Activated CD4-positive, alpha-beta T cell treated with anti-CD3 and anti-CD28 coated beads, Interleukin-2, amount 10 ng/mL, durations not matched to agents 24 days and 14 days (primary cell): ENCODE measurements at regions not wholly inside any gene's neighbourhood (a gene's known extent, or its start where the extent isn't known, plus 50 kb on each side); places are given as distances from the start of the nearest gene placed in this dataset.

Source experiments
- DNase-seq: peaks from one replicate; pipeline ENCODE4 v3.0.0; 2022
- H3K27ac Mint-ChIP-seq: one replicate; pipeline ENCODE4 v1.8.0; 2022; ENCODE audit warnings: mild to moderate bottlenecking, mixed read lengths
- H3K27me3 Mint-ChIP-seq: one replicate; pipeline ENCODE4 v1.8.0; 2022; ENCODE audit warnings: mixed read lengths
- H3K36me3 Mint-ChIP-seq: one replicate; pipeline ENCODE4 v1.8.0; 2022; ENCODE audit warnings: low read depth, mild to moderate bottlenecking, mixed read lengths
- H3K4me1 Mint-ChIP-seq: one replicate; pipeline ENCODE4 v1.8.0; 2021; ENCODE audit warnings: mixed read lengths
- H3K4me3 Mint-ChIP-seq: one replicate; pipeline ENCODE4 v1.8.0; 2022; ENCODE audit warnings: mild to moderate bottlenecking, moderate library complexity, mixed read lengths
- H3K9me3 Mint-ChIP-seq: one replicate; pipeline ENCODE4 v1.8.0; 2021; ENCODE audit warnings: mixed read lengths
- intact Hi-C: fragments of 100-400 bp; cut with micrococcal nuclease; formaldehyde crosslinking; loops from one replicate; pipeline ENCODE4 v1.15.1; 2023

- no peaks in the 10 kb centered on the region for H3K9me3 Mint-ChIP-seq
- H3K27me3 Mint-ChIP-seq: no peaks in the 10 kb centered on the region
- H3K4me3 Mint-ChIP-seq: no peak overlapping the region
- intact Hi-C loops: no loop called here
- no peaks in the 10 kb centered on the region for H3K4me1 Mint-ChIP-seq
- H3K36me3 Mint-ChIP-seq: no peaks in the 10 kb centered on the region
- H3K27ac Mint-ChIP-seq: no peak overlapping the region
- no peak for DNase-seq
Observed at GRCh38 chr16:72271699-72272240, 99.8 kb upstream of the PMFBP1 start.

GRCh38 chr16:72270531-72270930 lies 98.6 kb upstream of the PMFBP1 start:
- no peaks in the 10 kb centered on the region for H3K4me1 Mint-ChIP-seq
- H3K27me3 Mint-ChIP-seq: no peaks in the 10 kb centered on the region
- H3K9me3 Mint-ChIP-seq: no peaks in the 10 kb centered on the region
- no peak for DNase-seq
- intact Hi-C loops: no loop called here
- no peaks in the 10 kb centered on the region for H3K36me3 Mint-ChIP-seq
- no peak overlapping the region for H3K27ac Mint-ChIP-seq
- no peak overlapping the region for H3K4me3 Mint-ChIP-seq

GRCh38 chr16:72266836-72267235 lies 94.9 kb upstream of the PMFBP1 start:
- H3K4me3 Mint-ChIP-seq: no peak overlapping the region
- intact Hi-C loops: no loop called here
- H3K9me3 Mint-ChIP-seq: no peaks in the 10 kb centered on the region
- no peaks in the 10 kb centered on the region for H3K36me3 Mint-ChIP-seq
- no peaks in the 10 kb centered on the region for H3K4me1 Mint-ChIP-seq
- H3K27me3 Mint-ChIP-seq: no peaks in the 10 kb centered on the region
- no peak overlapping the region for H3K27ac Mint-ChIP-seq
- DNase-seq: no peak

- Mint-ChIP-seq H3K4me3 (no peak overlapping the region), H3K27ac (no peak overlapping the region)
Observed at GRCh38 chr16:72264771-72265170, 92.8 kb upstream of the PMFBP1 start.

GRCh38 chr16:72262711-72263110 lies 90.8 kb upstream of the PMFBP1 start:
- Mint-ChIP-seq H3K4me3 (no peak overlapping the region), H3K9me3 (no peaks in the 10 kb centered on the region), H3K4me1 (no peaks in the 10 kb centered on the region), H3K27ac (no peak overlapping the region), H3K27me3 (no peaks in the 10 kb centered on the region), H3K36me3 (no peaks in the 10 kb centered on the region)
- no peak for DNase-seq
- intact Hi-C loops: no loop called here

More at GRCh38 chr16:72264771-72265170, 92.8 kb upstream of the PMFBP1 start:
- Mint-ChIP-seq H3K4me1 (no peaks in the 10 kb centered on the region), H3K9me3 (no peaks in the 10 kb centered on the region), H3K36me3 (no peaks in the 10 kb centered on the region), H3K27me3 (no peaks in the 10 kb centered on the region)
- intact Hi-C loops: no loop called here
- no peak for DNase-seq

GRCh38 chr16:72261127-72261526 lies 89.2 kb upstream of the PMFBP1 start:
- intact Hi-C loops: no loop called here
- no peaks in the 10 kb centered on the region for H3K4me1 Mint-ChIP-seq
- no peak overlapping the region for H3K4me3 Mint-ChIP-seq
- no peak for DNase-seq
- H3K27me3 Mint-ChIP-seq: no peaks in the 10 kb centered on the region
- no peak overlapping the region for H3K27ac Mint-ChIP-seq
- no peaks in the 10 kb centered on the region for H3K9me3 Mint-ChIP-seq
- no peaks in the 10 kb centered on the region for H3K36me3 Mint-ChIP-seq

- intact Hi-C loops: no loop called here
- Mint-ChIP-seq H3K4me1 (no peaks in the 10 kb centered on the region), H3K9me3 (no peaks in the 10 kb centered on the region), H3K27ac (no peak overlapping the region), H3K36me3 (no peaks in the 10 kb centered on the region), H3K4me3 (no peak overlapping the region), H3K27me3 (no peaks in the 10 kb centered on the region)
- DNase-seq: no peak
Observed at GRCh38 chr16:72256398-72257066, 84.6 kb upstream of the PMFBP1 start.

GRCh38 chr16:72255786-72256185 lies 83.8 kb upstream of the PMFBP1 start:
- DNase-seq: no peak
- Mint-ChIP-seq H3K4me1 (no peaks in the 10 kb centered on the region), H3K27me3 (no peaks in the 10 kb centered on the region), H3K27ac (no peak overlapping the region), H3K4me3 (no peak overlapping the region), H3K36me3 (no peaks in the 10 kb centered on the region), H3K9me3 (no peaks in the 10 kb centered on the region)
- intact Hi-C loops: no loop called here

- Mint-ChIP-seq H3K4me3 (no peak overlapping the region), H3K36me3 (no peaks in the 10 kb centered on the region), H3K27me3 (peaks cover 12% of the 10 kb centered on the region), H3K9me3 (no peaks in the 10 kb centered on the region), H3K4me1 (peaks cover 16% of the 10 kb centered on the region), H3K27ac (no peak overlapping the region)
- intact Hi-C loops: no loop called here
- DNase-seq: no peak
Observed at GRCh38 chr16:72247821-72248253, 75.9 kb upstream of the PMFBP1 start.

- Mint-ChIP-seq H3K27ac (no peak overlapping the region), H3K9me3 (no peaks in the 10 kb centered on the region)
- intact Hi-C loops: no loop called here
Observed at GRCh38 chr16:72246423-72246822, 74.5 kb upstream of the PMFBP1 start.

GRCh38 chr16:72244853-72245252 lies 72.9 kb upstream of the PMFBP1 start:
- Mint-ChIP-seq H3K4me1 (peaks cover 16% of the 10 kb centered on the region), H3K27me3 (peaks cover 13% of the 10 kb centered on the region), H3K36me3 (no peaks in the 10 kb centered on the region), H3K4me3 (no peak overlapping the region), H3K27ac (no peak overlapping the region), H3K9me3 (no peaks in the 10 kb centered on the region)
- intact Hi-C loops: no loop called here
- no peak for DNase-seq

More at GRCh38 chr16:72246423-72246822, 74.5 kb upstream of the PMFBP1 start:
- H3K4me1 Mint-ChIP-seq: peaks cover 16% of the 10 kb centered on the region
- peaks cover 12% of the 10 kb centered on the region for H3K27me3 Mint-ChIP-seq
- H3K36me3 Mint-ChIP-seq: no peaks in the 10 kb centered on the region
- H3K4me3 Mint-ChIP-seq: peak overlapping the region; percentile 43
- peak; percentile 63 for DNase-seq

- H3K4me3 Mint-ChIP-seq: no peak overlapping the region
- H3K9me3 Mint-ChIP-seq: no peaks in the 10 kb centered on the region
Observed at GRCh38 chr16:72243621-72244020, 71.7 kb upstream of the PMFBP1 start.

GRCh38 chr16:72242757-72243156 lies 70.8 kb upstream of the PMFBP1 start:
- Mint-ChIP-seq H3K27me3 (peaks cover 6% of the 10 kb centered on the region), H3K9me3 (no peaks in the 10 kb centered on the region), H3K4me1 (peaks cover 16% of the 10 kb centered on the region), H3K27ac (no peak overlapping the region), H3K36me3 (no peaks in the 10 kb centered on the region), H3K4me3 (no peak overlapping the region)
- DNase-seq: no peak
- intact Hi-C loops: no loop called here

More at GRCh38 chr16:72243621-72244020, 71.7 kb upstream of the PMFBP1 start:
- peaks cover 16% of the 10 kb centered on the region for H3K4me1 Mint-ChIP-seq
- DNase-seq: no peak
- H3K27me3 Mint-ChIP-seq: peaks cover 13% of the 10 kb centered on the region
- intact Hi-C loops: no loop called here
- H3K36me3 Mint-ChIP-seq: no peaks in the 10 kb centered on the region
- no peak overlapping the region for H3K27ac Mint-ChIP-seq

GRCh38 chr16:72241930-72242329 lies 70.0 kb upstream of the PMFBP1 start:
- peak; percentile 60 for DNase-seq
- Mint-ChIP-seq H3K4me3 (no peak overlapping the region), H3K9me3 (no peaks in the 10 kb centered on the region), H3K36me3 (no peaks in the 10 kb centered on the region), H3K4me1 (peaks cover 15% of the 10 kb centered on the region), H3K27ac (no peak overlapping the region), H3K27me3 (peaks cover 6% of the 10 kb centered on the region)
- intact Hi-C loops: no loop called here

- Mint-ChIP-seq H3K9me3 (no peaks in the 10 kb centered on the region), H3K4me1 (peaks cover 8% of the 10 kb centered on the region), H3K27ac (no peak overlapping the region), H3K4me3 (no peak overlapping the region), H3K36me3 (no peaks in the 10 kb centered on the region), H3K27me3 (peaks cover 7% of the 10 kb centered on the region)
- DNase-seq: no peak
- intact Hi-C loops: no loop called here
Observed at GRCh38 chr16:72241008-72241407, 69.1 kb upstream of the PMFBP1 start.
